ENCODE measurements at regions not wholly inside any gene's neighbourhood (a gene's known extent, or its start where the extent isn't known, plus 50 kb on each side); places are given as distances from the start of the nearest gene placed in this dataset.
A peak's percentile ranks its signal among the peaks of the same experiment; 100 is the strongest.

DNA sequence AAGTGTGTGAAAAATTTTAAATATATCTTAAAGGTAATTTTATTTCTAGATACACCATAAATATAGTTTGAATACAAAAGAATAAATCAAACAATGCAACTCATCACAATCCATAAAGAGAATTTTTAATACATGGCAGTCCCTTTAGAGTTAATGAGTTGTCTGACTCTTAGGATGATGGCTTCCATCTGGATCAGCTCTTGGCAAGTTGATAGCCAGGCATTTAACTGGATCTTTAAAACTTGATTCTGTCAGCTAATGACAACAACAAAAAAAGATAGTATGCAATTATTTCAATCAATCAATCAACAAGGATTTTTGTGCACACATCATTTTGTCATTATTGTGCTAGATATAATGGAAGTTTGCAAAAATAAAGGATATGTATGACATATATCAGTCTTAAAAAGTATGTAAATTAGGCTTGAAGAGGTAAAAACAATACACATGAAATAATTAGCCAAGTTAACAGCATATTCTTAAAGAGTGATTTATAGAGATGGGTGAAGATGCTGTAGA is 174.9 kb upstream of the PCDH18 start:
- Histone ChIP-seq H3K4me3 (no peak overlapping the region), H3K27ac (peak overlapping the region; percentile 5 to 77), H3K9me3 (no peaks in the 10 kb centered on the region), H3K4me1 (peaks cover 5 to 11% of the 10 kb centered on the region in 2 donors), H3K36me3 (no peaks in the 10 kb centered on the region), H3K27me3 (no peaks in the 10 kb centered on the region)
- TF ChIP-seq, protein P1, sequence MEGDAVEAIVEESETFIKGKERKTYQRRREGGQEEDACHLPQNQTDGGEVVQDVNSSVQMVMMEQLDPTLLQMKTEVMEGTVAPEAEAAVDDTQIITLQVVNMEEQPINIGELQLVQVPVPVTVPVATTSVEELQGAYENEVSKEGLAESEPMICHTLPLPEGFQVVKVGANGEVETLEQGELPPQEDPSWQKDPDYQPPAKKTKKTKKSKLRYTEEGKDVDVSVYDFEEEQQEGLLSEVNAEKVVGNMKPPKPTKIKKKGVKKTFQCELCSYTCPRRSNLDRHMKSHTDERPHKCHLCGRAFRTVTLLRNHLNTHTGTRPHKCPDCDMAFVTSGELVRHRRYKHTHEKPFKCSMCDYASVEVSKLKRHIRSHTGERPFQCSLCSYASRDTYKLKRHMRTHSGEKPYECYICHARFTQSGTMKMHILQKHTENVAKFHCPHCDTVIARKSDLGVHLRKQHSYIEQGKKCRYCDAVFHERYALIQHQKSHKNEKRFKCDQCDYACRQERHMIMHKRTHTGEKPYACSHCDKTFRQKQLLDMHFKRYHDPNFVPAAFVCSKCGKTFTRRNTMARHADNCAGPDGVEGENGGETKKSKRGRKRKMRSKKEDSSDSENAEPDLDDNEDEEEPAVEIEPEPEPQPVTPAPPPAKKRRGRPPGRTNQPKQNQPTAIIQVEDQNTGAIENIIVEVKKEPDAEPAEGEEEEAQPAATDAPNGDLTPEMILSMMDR (IDR thresholded peaks at IDR 0.05): no peak
- no peak for TF ChIP-seq POLR2A (IDR thresholded peaks at IDR 0.05)
- intact Hi-C loops (cut with DNase I; ENCODE audit: low total_unique reads): no loop called here
- DNase-seq: no peak

DNA sequence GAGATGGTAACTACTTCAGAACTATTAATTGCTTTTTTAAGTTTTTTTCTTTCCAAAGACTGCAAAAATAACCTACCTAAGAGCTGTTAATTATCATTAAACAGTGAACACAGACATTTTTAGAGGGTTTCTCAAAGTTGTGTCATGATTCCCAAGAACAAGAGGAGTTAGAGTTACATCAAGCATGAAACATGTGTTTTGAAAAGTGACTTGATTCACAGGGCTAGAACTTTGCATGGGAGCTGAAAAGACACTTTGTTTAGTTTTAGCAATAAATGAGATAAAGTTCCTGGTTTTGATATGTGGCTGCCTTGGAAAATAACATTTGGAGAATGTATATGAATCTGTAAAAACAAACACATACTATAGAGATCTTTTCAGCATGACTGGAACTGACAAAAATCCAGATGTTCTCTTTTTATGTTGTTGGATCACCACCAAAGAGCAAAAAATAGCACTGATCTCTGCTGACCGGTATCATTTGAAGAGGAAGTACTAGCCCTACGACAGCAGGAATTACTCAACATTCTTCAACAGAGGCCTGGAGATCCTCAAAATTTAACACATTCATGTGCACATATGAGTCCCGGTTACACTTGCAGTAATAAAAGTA is 173.0 kb upstream of the PCDH18 start:
- Histone ChIP-seq H3K27ac (peak overlapping the region; percentile 77 to 82), H3K27me3 (no peaks in the 10 kb centered on the region), H3K9me3 (no peaks in the 10 kb centered on the region), H3K36me3 (no peaks in the 10 kb centered on the region), H3K4me3 (no peak overlapping the region), H3K4me1 (peaks cover 9 to 11% of the 10 kb centered on the region in 2 donors)
- TF ChIP-seq POLR2A (IDR thresholded peaks at IDR 0.05): no peak
- TF ChIP-seq, protein P1 (IDR thresholded peaks at IDR 0.05): no peak
- intact Hi-C loops (cut with DNase I; ENCODE audit: low total_unique reads): no loop called here
- DNase-seq: peak in 1 of 2 donors; percentile 40

DNA sequence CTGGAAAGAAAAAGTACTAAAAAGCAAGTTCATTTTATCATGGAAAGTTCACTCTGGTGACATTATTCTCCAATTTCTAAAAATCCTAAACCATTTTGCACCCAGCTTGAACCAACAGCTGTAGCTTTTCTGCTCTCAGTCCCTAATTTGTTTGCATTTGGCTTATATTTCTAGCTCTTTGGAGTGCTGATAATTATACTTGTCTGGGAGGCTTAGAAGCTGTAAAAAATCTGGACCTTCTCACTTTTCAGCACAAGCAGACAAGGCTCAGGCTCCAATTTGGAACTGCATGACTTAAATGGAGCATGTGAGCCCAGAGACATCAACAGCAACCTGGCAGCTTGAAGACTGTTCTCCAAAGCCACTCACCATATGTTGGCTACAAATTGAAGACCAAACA is 170.9 kb upstream of the PCDH18 start:
- Histone ChIP-seq H3K27me3 (no peaks in the 10 kb centered on the region), H3K4me3 (no peak overlapping the region), H3K36me3 (no peaks in the 10 kb centered on the region), H3K9me3 (no peaks in the 10 kb centered on the region), H3K27ac (peak overlapping the region; percentile 77 to 82), H3K4me1 (peaks cover 9 to 11% of the 10 kb centered on the region in 2 donors)
- intact Hi-C loops (cut with DNase I; ENCODE audit: low total_unique reads): no loop called here
- no peak for TF ChIP-seq POLR2A (IDR thresholded peaks at IDR 0.05)
- TF ChIP-seq, protein P1 (IDR thresholded peaks at IDR 0.05): no peak
- no peak for DNase-seq

DNA sequence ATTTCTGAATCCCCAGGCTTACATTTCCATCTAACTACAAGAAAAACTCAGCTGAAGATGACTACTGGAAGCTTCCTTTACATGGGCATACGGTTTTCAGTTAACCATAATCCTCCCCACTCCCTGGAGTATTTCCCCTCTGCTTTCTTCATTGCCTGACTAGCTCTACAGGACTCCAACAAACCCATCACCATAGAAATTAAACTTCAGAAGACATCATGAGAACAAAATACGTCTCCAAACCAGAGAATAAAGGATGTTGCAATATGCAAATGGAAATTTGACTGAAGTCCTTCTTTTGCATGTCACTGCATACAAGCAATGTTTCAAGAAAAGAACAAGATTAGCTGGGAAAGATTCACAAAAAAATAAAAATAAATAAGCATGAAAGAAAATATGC is 170.2 kb upstream of the PCDH18 start:
- Histone ChIP-seq H3K27ac (peak overlapping the region; percentile 31 to 82), H3K36me3 (no peaks in the 10 kb centered on the region), H3K4me3 (no peak overlapping the region), H3K4me1 (peaks cover 7 to 11% of the 10 kb centered on the region in 2 donors), H3K27me3 (no peaks in the 10 kb centered on the region), H3K9me3 (no peaks in the 10 kb centered on the region)
- intact Hi-C loops (cut with DNase I; ENCODE audit: low total_unique reads): no loop called here
- TF ChIP-seq, protein P1 (IDR thresholded peaks at IDR 0.05): no peak
- TF ChIP-seq POLR2A (IDR thresholded peaks at IDR 0.05): no peak
- no peak for DNase-seq

DNA sequence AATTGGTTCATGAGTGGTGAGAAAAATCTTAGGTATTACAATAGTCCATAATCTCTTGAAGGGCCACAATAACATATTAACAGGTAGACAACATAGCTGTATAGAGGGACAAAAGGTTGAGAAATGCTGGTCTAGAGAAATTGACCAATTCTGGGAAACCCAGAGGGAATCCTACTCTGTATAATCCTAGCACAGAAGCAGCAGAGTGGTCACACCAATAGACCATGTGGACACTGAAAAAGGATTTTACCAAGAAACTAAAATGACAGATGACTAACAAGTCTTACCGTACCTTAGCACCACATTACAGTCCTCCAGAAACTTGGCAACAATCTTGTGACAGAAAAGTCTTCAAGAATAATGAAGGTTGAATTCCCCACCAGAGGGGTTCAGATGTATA is 169.1 kb upstream of the PCDH18 start:
- intact Hi-C loops (cut with DNase I; ENCODE audit: low total_unique reads): no loop called here
- no peak for DNase-seq
- peaks cover 4 to 6% of the 10 kb centered on the region in 2 donors for H3K4me1 ChIP-seq
- no peak overlapping the region for H3K4me3 ChIP-seq
- H3K36me3 ChIP-seq: no peaks in the 10 kb centered on the region
- no peaks in the 10 kb centered on the region for H3K27me3 ChIP-seq
- peak overlapping the region in 1 of 2 donors; percentile 82 for H3K27ac ChIP-seq
- H3K9me3 ChIP-seq: no peaks in the 10 kb centered on the region
- no peak for TF ChIP-seq POLR2A (IDR thresholded peaks at IDR 0.05)
- TF ChIP-seq, protein P1 (IDR thresholded peaks at IDR 0.05): no peak
